ENCODE measurements at regions not wholly inside any gene's neighbourhood (a gene's known extent, or its start where the extent isn't known, plus 50 kb on each side); places are given as distances from the start of the nearest gene placed in this dataset.

GRCh38 chr13:50524560-50524959 lies 318.9 kb downstream of the DLEU7 start:
- Histone ChIP-seq H3K36me3 (ENCODE audit: control insufficient read depth in 2 of 2, insufficient read depth in 1 of 2, low read length in 2 of 2) (no peaks in the 10 kb centered on the region), H3K4me1 (ENCODE audit: control insufficient read depth, insufficient read depth, low read length) (peaks cover 7% of the 10 kb centered on the region; the same call in 1 of the 2 replicates), H3K27ac (ENCODE audit: extremely low read depth, low read depth, low read length) (no peak overlapping the region), H3K4me3 (ENCODE audit: low read depth, low read length) (no peak overlapping the region), H3K9me3 (ENCODE audit: control insufficient read depth, insufficient read depth, low read depth, low read length) (no peaks in the 10 kb centered on the region)
- TF ChIP-seq ZNF341 (tag by site-specific recombination; IDR thresholded peaks at IDR 0.05; ENCODE audit: low read depth) = no peak
- TF ChIP-seq, protein P1, sequence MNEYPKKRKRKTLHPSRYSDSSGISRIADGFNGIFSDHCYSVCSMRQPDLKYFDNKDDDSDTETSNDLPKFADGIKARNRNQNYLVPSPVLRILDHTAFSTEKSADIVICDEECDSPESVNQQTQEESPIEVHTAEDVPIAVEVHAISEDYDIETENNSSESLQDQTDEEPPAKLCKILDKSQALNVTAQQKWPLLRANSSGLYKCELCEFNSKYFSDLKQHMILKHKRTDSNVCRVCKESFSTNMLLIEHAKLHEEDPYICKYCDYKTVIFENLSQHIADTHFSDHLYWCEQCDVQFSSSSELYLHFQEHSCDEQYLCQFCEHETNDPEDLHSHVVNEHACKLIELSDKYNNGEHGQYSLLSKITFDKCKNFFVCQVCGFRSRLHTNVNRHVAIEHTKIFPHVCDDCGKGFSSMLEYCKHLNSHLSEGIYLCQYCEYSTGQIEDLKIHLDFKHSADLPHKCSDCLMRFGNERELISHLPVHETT (tag by site-specific recombination; IDR thresholded peaks at IDR 0.05) = no peak
- TF ChIP-seq ZEB2 (tag by site-specific recombination; IDR thresholded peaks at IDR 0.05) = no peak
- ChIA-PET CTCF (interaction anchor here (0.6 kb wide), 1 partner anchor 8 kb away, joined by 3 read pairs; no protein-coding TSS in a partner anchor), POLR2A (no interaction called here)

- Histone ChIP-seq H3K27ac (ENCODE audit: extremely low read depth, low read depth, low read length) (no peak overlapping the region), H3K4me1 (ENCODE audit: control insufficient read depth, insufficient read depth, low read length) (peaks cover 5% of the 10 kb centered on the region), H3K36me3 (ENCODE audit: control insufficient read depth in 2 of 2, insufficient read depth in 1 of 2, low read length in 2 of 2) (no peaks in the 10 kb centered on the region), H3K9me3 (ENCODE audit: control insufficient read depth, insufficient read depth, low read depth, low read length) (no peaks in the 10 kb centered on the region), H3K4me3 (ENCODE audit: low read depth, low read length) (no peak overlapping the region)
- ChIA-PET POLR2A (no interaction called here), CTCF (interaction anchor here (0.5 to 1.1 kb wide), 2 partner anchors 285 to 760 kb away, joined by 3 read pairs; no protein-coding TSS in a partner anchor)
- no peak for TF ChIP-seq ZNF629 (tag by site-specific recombination; IDR thresholded peaks at IDR 0.05)
- TF ChIP-seq ZIC2 (tag by site-specific recombination; IDR thresholded peaks at IDR 0.05) = no peak
- no peak for TF ChIP-seq ZNF394 (tag by site-specific recombination; IDR thresholded peaks at IDR 0.05; ENCODE audit: borderline replicate concordance)
- no peak for TF ChIP-seq EGR2 (tag by site-specific recombination; IDR thresholded peaks at IDR 0.05; ENCODE audit: low read depth)
- TF ChIP-seq, protein P2, sequence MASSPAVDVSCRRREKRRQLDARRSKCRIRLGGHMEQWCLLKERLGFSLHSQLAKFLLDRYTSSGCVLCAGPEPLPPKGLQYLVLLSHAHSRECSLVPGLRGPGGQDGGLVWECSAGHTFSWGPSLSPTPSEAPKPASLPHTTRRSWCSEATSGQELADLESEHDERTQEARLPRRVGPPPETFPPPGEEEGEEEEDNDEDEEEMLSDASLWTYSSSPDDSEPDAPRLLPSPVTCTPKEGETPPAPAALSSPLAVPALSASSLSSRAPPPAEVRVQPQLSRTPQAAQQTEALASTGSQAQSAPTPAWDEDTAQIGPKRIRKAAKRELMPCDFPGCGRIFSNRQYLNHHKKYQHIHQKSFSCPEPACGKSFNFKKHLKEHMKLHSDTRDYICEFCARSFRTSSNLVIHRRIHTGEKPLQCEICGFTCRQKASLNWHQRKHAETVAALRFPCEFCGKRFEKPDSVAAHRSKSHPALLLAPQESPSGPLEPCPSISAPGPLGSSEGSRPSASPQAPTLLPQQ (tag by site-specific recombination; IDR thresholded peaks at IDR 0.05) = no peak
- TF ChIP-seq, protein P3, sequence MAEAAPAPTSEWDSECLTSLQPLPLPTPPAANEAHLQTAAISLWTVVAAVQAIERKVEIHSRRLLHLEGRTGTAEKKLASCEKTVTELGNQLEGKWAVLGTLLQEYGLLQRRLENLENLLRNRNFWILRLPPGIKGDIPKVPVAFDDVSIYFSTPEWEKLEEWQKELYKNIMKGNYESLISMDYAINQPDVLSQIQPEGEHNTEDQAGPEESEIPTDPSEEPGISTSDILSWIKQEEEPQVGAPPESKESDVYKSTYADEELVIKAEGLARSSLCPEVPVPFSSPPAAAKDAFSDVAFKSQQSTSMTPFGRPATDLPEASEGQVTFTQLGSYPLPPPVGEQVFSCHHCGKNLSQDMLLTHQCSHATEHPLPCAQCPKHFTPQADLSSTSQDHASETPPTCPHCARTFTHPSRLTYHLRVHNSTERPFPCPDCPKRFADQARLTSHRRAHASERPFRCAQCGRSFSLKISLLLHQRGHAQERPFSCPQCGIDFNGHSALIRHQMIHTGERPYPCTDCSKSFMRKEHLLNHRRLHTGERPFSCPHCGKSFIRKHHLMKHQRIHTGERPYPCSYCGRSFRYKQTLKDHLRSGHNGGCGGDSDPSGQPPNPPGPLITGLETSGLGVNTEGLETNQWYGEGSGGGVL (tag by site-specific recombination; IDR thresholded peaks at IDR 0.05) = no peak
- peak; percentile 35; the same call in 1 of the 2 replicates for TF ChIP-seq OSR2 (tag by site-specific recombination; IDR thresholded peaks at IDR 0.05)
- 0 out of 2 replicates have a peak, but pooled peaks have one; percentile 34 for TF ChIP-seq ZFP69B (tag by site-specific recombination; IDR thresholded peaks at IDR 0.05)
- TF ChIP-seq ZNF654 (tag by site-specific recombination; IDR thresholded peaks at IDR 0.05; ENCODE audit: low read depth) = no peak
- TF ChIP-seq ZNF404 (tag by site-specific recombination; IDR thresholded peaks at IDR 0.05) = no peak
- no peak for TF ChIP-seq GLI4 (tag by site-specific recombination; IDR thresholded peaks at IDR 0.05)
- TF ChIP-seq ZNF423 (tag by site-specific recombination; IDR thresholded peaks at IDR 0.05) = no peak
- no peak for TF ChIP-seq MEIS1 (CRISPR knock-in tag; IDR thresholded peaks at IDR 0.05; ENCODE audit: borderline replicate concordance)
- no peak for TF ChIP-seq ZNF223 (tag by site-specific recombination; IDR thresholded peaks at IDR 0.05)
- no peak for TF ChIP-seq ZNF670 (tag by site-specific recombination; IDR thresholded peaks at IDR 0.05; ENCODE audit: low read depth)
These were observed 316.8 kb downstream of the DLEU7 start for GRCh38 chr13:50526661-50527071.

DNA sequence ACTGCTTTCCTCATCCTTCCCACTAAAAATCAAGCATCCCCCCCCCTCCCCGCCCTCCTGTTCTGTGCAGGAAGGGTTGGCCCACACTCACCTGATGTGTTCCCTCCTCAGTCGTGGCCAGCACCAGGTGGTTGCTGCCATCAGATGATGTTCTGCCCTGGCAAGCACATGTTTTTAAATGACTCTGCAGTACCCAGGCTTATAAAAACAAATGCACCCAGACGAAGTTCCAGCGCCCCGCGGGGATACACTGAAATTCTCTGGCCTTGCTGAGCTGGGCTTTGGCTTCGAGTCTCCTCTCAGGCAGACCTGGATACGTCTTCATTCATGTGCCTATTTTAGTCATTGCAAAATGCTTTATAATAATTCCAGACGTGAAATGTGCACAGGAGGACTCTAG lies 316.3 kb downstream of the DLEU7 start:
- no peak overlapping the region for H3K4me3 ChIP-seq (ENCODE audit: low read depth, low read length)
- peaks cover 5% of the 10 kb centered on the region for H3K4me1 ChIP-seq (ENCODE audit: control insufficient read depth, insufficient read depth, low read length)
- H3K9me3 ChIP-seq (ENCODE audit: control insufficient read depth, insufficient read depth, low read depth, low read length) = no peaks in the 10 kb centered on the region
- no peaks in the 10 kb centered on the region for H3K36me3 ChIP-seq (ENCODE audit: control insufficient read depth in 2 of 2, insufficient read depth in 1 of 2, low read length in 2 of 2)
- POLR2A ChIA-PET = no interaction called here
- no peak overlapping the region for H3K27ac ChIP-seq (ENCODE audit: extremely low read depth, low read depth, low read length)
- CTCF ChIA-PET = interaction anchor here (0.5 kb wide), 1 partner anchor 286 kb away, joined by 3 read pairs; no protein-coding TSS in a partner anchor
- TF ChIP-seq ZNF202 (tag by site-specific recombination; IDR thresholded peaks at IDR 0.05; ENCODE audit: borderline replicate concordance) = no peak
- TF ChIP-seq, protein P4, sequence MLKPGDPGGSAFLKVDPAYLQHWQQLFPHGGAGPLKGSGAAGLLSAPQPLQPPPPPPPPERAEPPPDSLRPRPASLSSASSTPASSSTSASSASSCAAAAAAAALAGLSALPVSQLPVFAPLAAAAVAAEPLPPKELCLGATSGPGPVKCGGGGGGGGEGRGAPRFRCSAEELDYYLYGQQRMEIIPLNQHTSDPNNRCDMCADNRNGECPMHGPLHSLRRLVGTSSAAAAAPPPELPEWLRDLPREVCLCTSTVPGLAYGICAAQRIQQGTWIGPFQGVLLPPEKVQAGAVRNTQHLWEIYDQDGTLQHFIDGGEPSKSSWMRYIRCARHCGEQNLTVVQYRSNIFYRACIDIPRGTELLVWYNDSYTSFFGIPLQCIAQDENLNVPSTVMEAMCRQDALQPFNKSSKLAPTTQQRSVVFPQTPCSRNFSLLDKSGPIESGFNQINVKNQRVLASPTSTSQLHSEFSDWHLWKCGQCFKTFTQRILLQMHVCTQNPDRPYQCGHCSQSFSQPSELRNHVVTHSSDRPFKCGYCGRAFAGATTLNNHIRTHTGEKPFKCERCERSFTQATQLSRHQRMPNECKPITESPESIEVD (tag by site-specific recombination; IDR thresholded peaks at IDR 0.05) = no peak
- no peak for TF ChIP-seq ZNF585B (tag by site-specific recombination; IDR thresholded peaks at IDR 0.05)
- no peak for TF ChIP-seq ZNF37A (tag by site-specific recombination; IDR thresholded peaks at IDR 0.05)
- no peak for TF ChIP-seq SETDB1 (IDR thresholded peaks at IDR 0.05; ENCODE audit: insufficient read length, low read length)
- no peak for TF ChIP-seq ZSCAN4 (tag by site-specific recombination; IDR thresholded peaks at IDR 0.05)

All from HEK293 (cell line).